ENCODE measurements at regions not wholly inside any gene's neighbourhood (a gene's known extent, or its start where the extent isn't known, plus 50 kb on each side); places are given as distances from the start of the nearest gene placed in this dataset.
A peak's percentile ranks its signal among the peaks of the same experiment; 100 is the strongest.

DNA sequence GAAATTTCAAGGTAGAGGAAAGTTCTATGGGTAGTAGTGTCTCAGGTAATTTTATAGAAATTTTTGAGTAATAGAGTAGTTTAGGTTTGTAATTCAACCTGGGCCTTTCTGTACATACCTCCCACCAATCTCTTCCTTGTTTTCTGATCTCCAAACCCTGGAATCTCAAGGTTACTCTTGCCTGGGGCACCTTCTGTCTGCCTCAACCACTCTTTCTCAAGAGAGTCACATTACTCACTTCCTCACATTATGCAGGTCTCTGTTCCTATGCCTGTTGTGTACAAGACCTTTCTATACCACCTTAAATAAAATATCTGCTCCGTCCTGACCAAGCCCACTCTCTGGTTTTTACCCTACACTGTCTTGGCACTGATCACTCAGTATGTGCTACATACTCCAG is 412.6 kb upstream of the CTNND2 start:
- Mint-ChIP-seq H3K9me3 (peaks cover 15% of the 10 kb centered on the region), H3K27me3 (ENCODE audit: insufficient read depth, low read depth, poor library complexity) (peaks cover 9% of the 10 kb centered on the region), H3K27ac (peak overlapping the region; percentile 9; the same call in 1 of the 2 replicates), H3K36me3 (ENCODE audit: low read depth) (peaks cover 21% of the 10 kb centered on the region), H3K4me1 (peaks cover 17% of the 10 kb centered on the region), H3K4me3 (no peak overlapping the region)
- Histone ChIP-seq H3K4me2 (no peak overlapping the region), H3K4me3 (no peak overlapping the region), H3F3A (replicated peaks; ENCODE audit: low read depth) (no peaks in the 10 kb centered on the region), H3K36me3 (ENCODE audit: insufficient read depth) (no peaks in the 10 kb centered on the region), H3K9me2 (ENCODE audit: insufficient read depth) (no peaks in the 10 kb centered on the region), H3K4me1 (ENCODE audit: insufficient read depth) (peaks cover 13% of the 10 kb centered on the region), H4K20me1 (replicated peaks; ENCODE audit: insufficient read depth) (no peaks in the 10 kb centered on the region), H3K27me3 (ENCODE audit: insufficient read depth) (no peaks in the 10 kb centered on the region), H2AFZ (no peak overlapping the region), H3K27ac (ENCODE audit: low read depth) (no peak overlapping the region), H3K79me2 (replicated peaks; ENCODE audit: insufficient read depth) (no peaks in the 10 kb centered on the region)
- no peak for ATAC-seq
- TF ChIP-seq EZH2 (IDR thresholded peaks at IDR 0.05; ENCODE audit: low read depth, unreplicated experiment) (no peak), STAT1 (IDR thresholded peaks at IDR 0.05; ENCODE audit: unreplicated experiment) (no peak), JUNB (IDR thresholded peaks at IDR 0.05; ENCODE audit: unreplicated experiment) (no peak), ZNF331 (CRISPR knock-in tag; IDR thresholded peaks at IDR 0.05; ENCODE audit: low read depth) (no peak)
- DNase-seq (ENCODE audit: low spot score) = no peak

DNA sequence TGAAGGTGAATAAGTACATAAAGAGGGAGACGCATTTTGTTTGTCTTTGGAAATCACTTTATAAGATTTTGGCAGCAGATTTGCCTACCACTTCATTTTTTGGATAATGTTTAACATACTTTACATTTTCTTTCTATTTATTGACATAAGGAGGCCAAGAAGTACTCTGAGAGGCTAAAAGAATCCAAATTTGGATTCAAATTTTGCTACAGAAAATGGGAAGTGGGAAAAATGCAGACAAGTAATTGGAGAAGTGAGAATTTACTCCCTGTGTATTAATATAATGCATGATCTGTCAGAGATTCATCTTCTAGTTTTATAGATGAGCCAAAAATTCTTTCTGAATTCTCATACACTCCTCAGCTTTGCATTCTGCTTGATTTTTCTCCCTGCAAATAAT is 411.2 kb upstream of the CTNND2 start:
- peaks cover 10% of the 10 kb centered on the region for H3K36me3 Mint-ChIP-seq (ENCODE audit: low read depth)
- Histone ChIP-seq H3F3A (replicated peaks; ENCODE audit: low read depth) (no peaks in the 10 kb centered on the region), H3K4me1 (ENCODE audit: insufficient read depth) (peaks cover 4% of the 10 kb centered on the region; the same call in 1 of the 2 replicates), H3K27ac (ENCODE audit: low read depth) (no peak overlapping the region), H2AFZ (no peak overlapping the region; the same call in 1 of the 2 replicates), H3K9me2 (ENCODE audit: insufficient read depth) (no peaks in the 10 kb centered on the region), H3K4me2 (no peak overlapping the region), H3K4me3 (no peak overlapping the region), H3K36me3 (ENCODE audit: insufficient read depth) (no peaks in the 10 kb centered on the region), H4K20me1 (replicated peaks; ENCODE audit: insufficient read depth) (no peaks in the 10 kb centered on the region), H3K27me3 (ENCODE audit: insufficient read depth) (no peaks in the 10 kb centered on the region), H3K79me2 (replicated peaks; ENCODE audit: insufficient read depth) (no peaks in the 10 kb centered on the region)
- TF ChIP-seq, protein P1, sequence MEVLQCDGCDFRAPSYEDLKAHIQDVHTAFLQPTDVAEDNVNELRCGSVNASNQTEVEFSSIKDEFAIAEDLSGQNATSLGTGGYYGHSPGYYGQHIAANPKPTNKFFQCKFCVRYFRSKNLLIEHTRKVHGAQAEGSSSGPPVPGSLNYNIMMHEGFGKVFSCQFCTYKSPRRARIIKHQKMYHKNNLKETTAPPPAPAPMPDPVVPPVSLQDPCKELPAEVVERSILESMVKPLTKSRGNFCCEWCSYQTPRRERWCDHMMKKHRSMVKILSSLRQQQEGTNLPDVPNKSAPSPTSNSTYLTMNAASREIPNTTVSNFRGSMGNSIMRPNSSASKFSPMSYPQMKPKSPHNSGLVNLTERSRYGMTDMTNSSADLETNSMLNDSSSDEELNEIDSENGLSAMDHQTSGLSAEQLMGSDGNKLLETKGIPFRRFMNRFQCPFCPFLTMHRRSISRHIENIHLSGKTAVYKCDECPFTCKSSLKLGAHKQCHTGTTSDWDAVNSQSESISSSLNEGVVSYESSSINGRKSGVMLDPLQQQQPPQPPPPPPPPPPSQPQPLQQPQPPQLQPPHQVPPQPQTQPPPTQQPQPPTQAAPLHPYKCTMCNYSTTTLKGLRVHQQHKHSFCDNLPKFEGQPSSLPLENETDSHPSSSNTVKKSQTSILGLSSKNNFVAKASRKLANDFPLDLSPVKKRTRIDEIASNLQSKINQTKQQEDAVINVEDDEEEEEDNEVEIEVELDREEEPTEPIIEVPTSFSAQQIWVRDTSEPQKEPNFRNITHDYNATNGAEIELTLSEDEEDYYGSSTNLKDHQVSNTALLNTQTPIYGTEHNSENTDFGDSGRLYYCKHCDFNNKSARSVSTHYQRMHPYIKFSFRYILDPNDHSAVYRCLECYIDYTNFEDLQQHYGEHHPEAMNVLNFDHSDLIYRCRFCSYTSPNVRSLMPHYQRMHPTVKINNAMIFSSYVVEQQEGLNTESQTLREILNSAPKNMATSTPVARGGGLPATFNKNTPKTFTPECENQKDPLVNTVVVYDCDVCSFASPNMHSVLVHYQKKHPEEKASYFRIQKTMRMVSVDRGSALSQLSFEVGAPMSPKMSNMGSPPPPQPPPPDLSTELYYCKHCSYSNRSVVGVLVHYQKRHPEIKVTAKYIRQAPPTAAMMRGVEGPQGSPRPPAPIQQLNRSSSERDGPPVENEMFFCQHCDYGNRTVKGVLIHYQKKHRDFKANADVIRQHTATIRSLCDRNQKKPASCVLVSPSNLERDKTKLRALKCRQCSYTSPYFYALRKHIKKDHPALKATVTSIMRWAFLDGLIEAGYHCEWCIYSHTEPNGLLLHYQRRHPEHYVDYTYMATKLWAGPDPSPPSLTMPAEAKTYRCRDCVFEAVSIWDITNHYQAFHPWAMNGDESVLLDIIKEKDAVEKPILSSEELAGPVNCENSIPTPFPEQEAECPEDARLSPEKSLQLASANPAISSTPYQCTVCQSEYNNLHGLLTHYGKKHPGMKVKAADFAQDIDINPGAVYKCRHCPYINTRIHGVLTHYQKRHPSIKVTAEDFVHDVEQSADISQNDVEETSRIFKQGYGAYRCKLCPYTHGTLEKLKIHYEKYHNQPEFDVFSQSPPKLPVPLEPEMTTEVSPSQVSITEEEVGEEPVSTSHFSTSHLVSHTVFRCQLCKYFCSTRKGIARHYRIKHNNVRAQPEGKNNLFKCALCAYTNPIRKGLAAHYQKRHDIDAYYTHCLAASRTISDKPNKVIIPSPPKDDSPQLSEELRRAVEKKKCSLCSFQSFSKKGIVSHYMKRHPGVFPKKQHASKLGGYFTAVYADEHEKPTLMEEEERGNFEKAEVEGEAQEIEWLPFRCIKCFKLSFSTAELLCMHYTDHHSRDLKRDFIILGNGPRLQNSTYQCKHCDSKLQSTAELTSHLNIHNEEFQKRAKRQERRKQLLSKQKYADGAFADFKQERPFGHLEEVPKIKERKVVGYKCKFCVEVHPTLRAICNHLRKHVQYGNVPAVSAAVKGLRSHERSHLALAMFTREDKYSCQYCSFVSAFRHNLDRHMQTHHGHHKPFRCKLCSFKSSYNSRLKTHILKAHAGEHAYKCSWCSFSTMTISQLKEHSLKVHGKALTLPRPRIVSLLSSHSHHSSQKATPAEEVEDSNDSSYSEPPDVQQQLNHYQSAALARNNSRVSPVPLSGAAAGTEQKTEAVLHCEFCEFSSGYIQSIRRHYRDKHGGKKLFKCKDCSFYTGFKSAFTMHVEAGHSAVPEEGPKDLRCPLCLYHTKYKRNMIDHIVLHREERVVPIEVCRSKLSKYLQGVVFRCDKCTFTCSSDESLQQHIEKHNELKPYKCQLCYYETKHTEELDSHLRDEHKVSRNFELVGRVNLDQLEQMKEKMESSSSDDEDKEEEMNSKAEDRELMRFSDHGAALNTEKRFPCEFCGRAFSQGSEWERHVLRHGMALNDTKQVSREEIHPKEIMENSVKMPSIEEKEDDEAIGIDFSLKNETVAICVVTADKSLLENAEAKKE (CRISPR knock-in tag; IDR thresholded peaks at IDR 0.05) = no peak
- DNase-seq (ENCODE audit: low spot score) = no peak
- H3K27ac Mint-ChIP-seq = no peak overlapping the region
- ATAC-seq = no peak
- peaks cover 4% of the 10 kb centered on the region for H3K27me3 Mint-ChIP-seq (ENCODE audit: insufficient read depth, low read depth, poor library complexity)
- peaks cover 7% of the 10 kb centered on the region for H3K4me1 Mint-ChIP-seq
- peaks cover 8% of the 10 kb centered on the region for H3K9me3 Mint-ChIP-seq
- no peak overlapping the region for H3K4me3 Mint-ChIP-seq

All from GM23338 (cell line).